Dermis blood vessel endothelial cell (primary cell): ENCODE measurements at regions not wholly inside any gene's neighbourhood (a gene's known extent, or its start where the extent isn't known, plus 50 kb on each side); places are given as distances from the start of the nearest gene placed in this dataset.

Experiments used
- DNase-seq: peaks from one replicate; pipeline ENCODE4 v3.0.0; 2010

- no peak for DNase-seq
Measured at GRCh38 chr10:70939441-70940003, 51.2 kb upstream of the PCBD1 start.

GRCh38 chr10:70940834-70941568 is 52.6 kb upstream of the PCBD1 start:
- no peak for DNase-seq

DNA sequence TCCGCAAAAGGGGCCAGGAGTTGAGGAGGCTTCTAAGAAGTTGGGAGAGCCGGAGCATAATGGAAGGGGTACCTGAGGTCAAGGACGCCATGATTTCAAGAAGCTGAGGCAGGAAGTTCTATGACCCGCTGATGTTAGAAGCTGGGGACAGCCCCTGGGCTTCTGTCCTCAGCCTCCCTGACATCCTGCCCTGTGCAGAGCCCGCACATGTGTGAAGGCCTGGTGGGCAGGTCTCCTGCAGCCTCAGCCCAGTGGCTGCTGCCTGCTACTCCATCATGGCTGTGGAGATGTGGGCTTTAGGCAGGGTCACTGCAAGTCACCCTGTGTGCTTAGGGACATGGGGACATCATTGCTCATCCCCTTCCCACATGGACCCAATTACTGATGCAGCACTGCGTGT is 53.8 kb upstream of the PCBD1 start:
- no peak for DNase-seq

GRCh38 chr10:70942725-70943124 is 54.4 kb upstream of the PCBD1 start:
- DNase-seq: no peak

- no peak for DNase-seq
Measured at GRCh38 chr10:70943249-70943648, 54.9 kb upstream of the PCBD1 start.

DNA sequence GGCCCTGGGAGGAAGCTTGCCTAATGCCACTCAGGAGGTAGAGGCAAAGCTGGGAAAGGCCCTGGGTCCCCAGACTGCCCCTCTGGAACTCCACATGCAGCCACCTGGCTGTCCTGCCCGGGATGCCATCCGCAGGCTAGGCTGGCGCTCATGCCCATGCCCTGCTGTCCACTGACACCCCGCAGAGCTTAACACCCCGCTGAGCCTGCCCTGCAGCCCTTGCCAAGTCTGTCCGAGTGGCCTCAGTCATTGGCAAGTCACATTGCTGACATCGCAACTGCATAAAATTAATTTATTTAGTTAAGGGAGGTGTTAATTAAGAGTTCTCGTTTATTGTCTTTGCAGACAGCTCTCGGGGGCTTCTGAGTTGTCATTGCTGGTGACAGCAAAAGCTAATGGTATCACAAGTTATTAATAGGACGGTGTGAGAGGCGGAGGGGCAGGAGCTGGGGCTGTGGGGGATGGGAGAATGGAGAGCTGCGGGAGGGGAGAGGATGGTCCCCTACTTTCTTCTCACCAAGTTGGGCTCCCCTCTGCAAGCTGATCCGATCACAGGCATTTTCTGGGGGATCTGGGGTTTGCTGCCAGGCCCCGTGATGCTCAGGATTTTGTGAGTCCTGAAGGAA is 55.6 kb upstream of the PCBD1 start:
- DNase-seq: no peak

DNA sequence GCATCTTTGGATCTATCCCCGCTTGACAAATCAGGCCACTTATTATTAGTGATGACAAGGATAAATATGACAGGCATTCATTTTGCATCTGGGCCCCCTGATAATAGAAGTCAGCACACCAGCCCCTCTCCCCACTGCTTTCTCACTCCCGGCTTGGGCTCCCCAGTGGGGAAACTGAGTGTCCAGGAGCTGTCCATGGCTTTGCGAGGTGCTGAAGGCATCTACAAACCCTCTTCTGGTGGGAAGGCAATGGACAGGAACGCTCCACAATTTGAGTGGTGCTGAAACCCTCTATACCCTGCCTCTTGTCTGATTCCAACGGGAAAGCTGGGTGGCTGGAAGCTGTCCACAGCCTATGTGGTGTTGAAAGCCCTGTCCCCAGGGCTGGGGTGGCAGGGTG is 61.7 kb upstream of the PCBD1 start:
- DNase-seq: no peak

GRCh38 chr10:70950801-70951200 is 62.4 kb upstream of the PCBD1 start:
- DNase-seq: no peak

DNA sequence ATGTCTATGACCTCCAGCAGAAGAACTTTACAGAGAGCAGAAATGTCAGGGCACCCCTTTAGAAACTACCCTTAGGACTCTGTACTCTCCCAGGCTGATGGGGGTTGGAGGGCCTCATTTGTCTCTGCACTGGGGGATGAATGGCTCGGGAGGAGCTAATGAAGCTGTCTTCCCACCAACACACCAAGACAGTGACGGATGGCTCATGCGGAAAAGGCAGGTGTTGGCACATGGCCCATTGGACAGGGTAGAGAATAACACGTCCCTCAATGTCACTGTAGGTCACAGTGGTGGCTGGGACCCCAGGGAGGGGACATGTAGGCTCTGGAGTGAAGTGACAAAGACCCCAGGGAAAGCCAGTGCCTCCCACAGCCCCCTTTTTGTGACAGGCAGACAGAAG is 64.0 kb upstream of the PCBD1 start:
- DNase-seq: no peak

DNA sequence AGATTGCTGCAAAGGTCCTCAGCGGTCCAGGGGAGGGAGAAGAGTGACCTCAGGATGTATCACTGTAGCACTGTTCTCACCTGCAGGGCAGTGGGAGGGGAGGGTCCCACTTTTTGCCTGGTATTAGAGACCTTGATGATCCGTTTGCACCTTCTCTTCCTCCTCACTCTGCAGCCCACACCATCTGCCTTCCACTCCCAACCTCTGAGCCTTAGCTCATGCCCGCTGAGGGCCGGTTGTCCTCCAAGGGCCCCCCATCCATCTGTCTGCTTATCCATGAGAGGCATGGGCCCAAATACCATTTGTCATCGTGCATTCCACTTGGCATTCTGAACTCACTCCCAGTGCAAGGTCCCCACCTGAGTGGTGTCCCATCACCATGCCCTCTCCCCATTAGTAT is 64.6 kb upstream of the PCBD1 start:
- DNase-seq: no peak

GRCh38 chr10:70954381-70955176 is 66.2 kb upstream of the PCBD1 start:
- DNase-seq: no peak

GRCh38 chr10:70956029-70956759 is 67.8 kb upstream of the PCBD1 start:
- peak; percentile 13 for DNase-seq

DNA sequence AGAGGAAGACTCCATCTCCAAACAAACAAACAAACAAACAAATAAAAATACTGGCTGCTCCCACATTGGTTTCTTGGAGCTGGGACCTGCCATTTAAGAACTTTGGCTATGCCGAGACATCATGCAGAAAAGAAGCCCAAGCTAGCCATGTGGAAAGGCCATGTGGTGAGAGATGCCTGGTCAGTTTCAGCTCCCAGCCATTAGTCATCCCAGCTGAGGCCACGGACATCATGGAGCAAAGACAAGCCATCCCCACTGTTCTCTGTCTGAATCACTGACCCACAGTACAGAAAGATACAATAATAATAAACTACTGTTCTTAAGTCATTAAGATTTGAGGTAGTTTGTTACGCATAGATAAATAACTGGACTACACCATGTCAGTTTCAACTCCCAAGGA is 70.0 kb upstream of the PCBD1 start:
- DNase-seq: no peak

- no peak for DNase-seq
Measured at GRCh38 chr10:70960316-70960715, 72.0 kb upstream of the PCBD1 start.

- no peak for DNase-seq
Measured at GRCh38 chr10:70960783-70961570, 72.6 kb upstream of the PCBD1 start.

GRCh38 chr10:70962686-70963085 is 74.3 kb upstream of the PCBD1 start:
- DNase-seq: no peak

DNA sequence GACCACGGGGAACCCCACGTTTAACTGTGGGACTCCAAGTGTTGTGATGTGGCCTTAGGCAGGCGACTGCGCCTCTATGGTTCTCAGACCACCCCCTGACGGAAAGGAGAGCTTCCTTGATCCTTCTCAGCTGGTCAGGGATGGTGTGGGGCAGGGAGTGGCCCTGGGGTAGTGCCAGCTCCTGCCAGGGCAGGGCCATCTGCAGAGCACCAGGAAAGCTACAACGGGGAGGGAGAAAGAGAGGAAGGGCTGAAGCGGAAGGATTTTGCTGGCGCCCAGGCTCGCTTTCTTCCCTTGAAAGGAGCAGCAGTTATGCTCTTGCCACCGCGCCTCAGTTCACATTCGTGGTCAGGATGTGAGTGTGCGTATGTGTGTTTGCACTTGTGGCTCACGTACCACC is 74.9 kb upstream of the PCBD1 start:
- DNase-seq: no peak

- no peak for DNase-seq
Measured at GRCh38 chr10:70964245-70964644, 75.9 kb upstream of the PCBD1 start.

GRCh38 chr10:70964881-70965280 is 76.5 kb upstream of the PCBD1 start:
- DNase-seq: no peak

GRCh38 chr10:70965566-70965965 is 77.2 kb upstream of the PCBD1 start:
- no peak for DNase-seq

GRCh38 chr10:70966646-70967553 is 78.5 kb upstream of the PCBD1 start:
- no peak for DNase-seq
